HepG2 (cell line): ENCODE measurements at regions not wholly inside any gene's neighbourhood (a gene's known extent, or its start where the extent isn't known, plus 50 kb on each side); places are given as distances from the start of the nearest gene placed in this dataset.

Experiments used
- ATAC-seq: fragments of 200-7000 bp; cut with Tn5 transposase; 3 replicates; pipeline ENCODE4 v1.9.1; 2020; ENCODE audit warnings: mild to moderate bottlenecking, moderate library complexity
- BruUV-seq: library from RNA; stranded (reverse); fragments of 400-500 nt; replicated peaks from 2 replicates; lab custom pipeline; 2021; lab: Mats Ljungman, UMichigan
- CTCF ChIA-PET: fragments of 300-600 bp; formaldehyde crosslinking; extraction: SDS; loops from one replicate; lab custom pipeline; 2021; ENCODE audit warnings: low total read pairs, inconsistent platforms, low intra/inter-chr PET ratio; lab: Yijun Ruan, JAX
- POLR2A ChIA-PET: fragments of 350-600 bp; sonication (Branson Sonifier 250); formaldehyde crosslinking; loops from one replicate; lab custom pipeline; 2020; ENCODE audit warnings: antibody characterized with exemption, inconsistent platforms; lab: Yijun Ruan, JAX
- DNase-seq: peaks from one replicate; pipeline ENCODE4 v3.0.0-alpha.2; 2015; ENCODE audit warnings: low spot score
- FAIRE-seq: peaks from 3 replicates; lab custom pipeline; 2011; peaks lifted over from hg19 to GRCh38; lab: Jason Lieb, UNC
- H2AFZ ChIP-seq: one replicate; pipeline ENCODE4 v1.6.1; 2011; ENCODE audit warnings: low read length, inconsistent platforms
- H3K27ac ChIP-seq: fragments of 300-600 bp; 3 replicates; pipeline ENCODE4 v1.8.0; 2011; ENCODE audit warnings: mixed run types, mild to moderate bottlenecking, mixed read lengths, low read length, inconsistent platforms; ENCODE audit not compliant: insufficient read depth; ENCODE audit errors: extremely low read length
- H3K27me3 ChIP-seq, 2 experiments: fragments of 200-600 bp in 1 of 2; 2 replicates in 1 of 2; 3 replicates in 1 of 2; pipeline versions ENCODE4 v1.6.0 to v1.8.0; 2011; ENCODE audit warnings: low read length in 2 of 2, mild to moderate bottlenecking in 2 of 2, moderate library complexity in 2 of 2, inconsistent platforms in 1 of 2; ENCODE audit not compliant: insufficient read depth in 2 of 2, control insufficient read depth in 1 of 2
- H3K36me3 ChIP-seq, 2 experiments: fragments of 200-600 bp in 1 of 2; replicated peaks in 1 of 2; 2 replicates in 1 of 2; 3 replicates in 1 of 2; pipeline versions ENCODE4 v1.5.1 to v1.8.0; 2011; ENCODE audit warnings: low read length in 2 of 2, inconsistent platforms in 1 of 2; ENCODE audit not compliant: insufficient read depth in 2 of 2, control insufficient read depth in 1 of 2
- H3K4me1 ChIP-seq: 2 replicates; pipeline ENCODE4 v1.5.1; 2012; ENCODE audit warnings: low read length, inconsistent platforms; ENCODE audit not compliant: insufficient read depth
- H3K4me2 ChIP-seq: 2 replicates; pipeline ENCODE4 v1.6.0; 2011; ENCODE audit warnings: low read depth, low read length, inconsistent platforms
- H3K4me3 ChIP-seq, 3 experiments: fragments of 200-600 bp in 1 of 3; sonication (generic), shearing (Covaris generic) in 1 of 3; replicated peaks in 1 of 3; 2 replicates each; pipeline ENCODE4 v1.5.1; 2011 to 2016; ENCODE audit warnings: low read length in 3 of 3, inconsistent platforms in 2 of 3, low read depth in 2 of 3, mild to moderate bottlenecking in 2 of 3, control low read depth in 1 of 3, mixed read lengths in 1 of 3; ENCODE audit not compliant: insufficient read depth in 1 of 3
- H3K79me2 ChIP-seq: one replicate; pipeline ENCODE4 v1.6.1; 2011; ENCODE audit warnings: low read length, inconsistent platforms; ENCODE audit not compliant: insufficient read depth
- H3K9ac ChIP-seq: 2 replicates; pipeline ENCODE4 v1.6.0; 2011; ENCODE audit warnings: mild to moderate bottlenecking, low read depth, low read length, inconsistent platforms; ENCODE audit not compliant: insufficient read depth
- H3K9me3 ChIP-seq: 2 replicates; pipeline ENCODE4 v1.5.1; 2012; ENCODE audit warnings: mild to moderate bottlenecking, low read length
- H4K20me1 ChIP-seq: 2 replicates; pipeline ENCODE4 v1.6.0; 2011; ENCODE audit warnings: inconsistent platforms, mild to moderate bottlenecking, low read length, moderate library complexity; ENCODE audit not compliant: insufficient read depth
- ARHGAP35 ChIP-seq: sonication (generic); formaldehyde crosslinking; IDR thresholded peaks from 2 replicates; pipeline ENCODE4 v1.9.0; 2022; ENCODE audit warnings: mild to moderate bottlenecking, inconsistent platforms, moderate library complexity, missing genetic modification reagents, borderline replicate concordance
- E2F5 ChIP-seq: sonication (generic); formaldehyde crosslinking; conservative IDR thresholded peaks from 2 replicates; pipeline ENCODE4 v1.4.0; 2020; ENCODE audit warnings: missing genetic modification reagents
- ETV5 ChIP-seq: IDR thresholded peaks from 2 replicates; pipeline ENCODE4 v1.6.1; 2018; ENCODE audit warnings: missing biosample characterization, missing genetic modification reagents, inconsistent platforms, borderline replicate concordance
- MAFF ChIP-seq: IDR thresholded peaks from 2 replicates; pipeline ENCODE4 v1.6.1; 2011; ENCODE audit warnings: low read depth, low read length, improper control_type of control experiment
- MAFK ChIP-seq, 2 experiments: IDR thresholded peaks in 1 of 2; conservative IDR thresholded peaks in 1 of 2; 2 replicates each; pipeline ENCODE4 v1.6.1; 2011; ENCODE audit warnings: improper control_type of control experiment in 2 of 2, low read length in 2 of 2
- PCBP1 ChIP-seq: fragments of 200-400 bp; formaldehyde crosslinking; IDR thresholded peaks from 2 replicates; pipeline ENCODE4 v1.6.1; 2017; ENCODE audit warnings: mild to moderate bottlenecking, low read depth, low read length, borderline replicate concordance
- TSC22D2 ChIP-seq: sonication (generic); formaldehyde crosslinking; IDR thresholded peaks from 2 replicates; pipeline ENCODE4 v1.5.1; 2020; ENCODE audit warnings: missing genetic modification reagents, mild to moderate bottlenecking, borderline replicate concordance
- ZNF335 ChIP-seq: sonication (generic); formaldehyde crosslinking; IDR thresholded peaks from 2 replicates; pipeline ENCODE4 v1.4.0; 2020; ENCODE audit warnings: missing genetic modification reagents
- ZNF33A ChIP-seq: sonication (generic); formaldehyde crosslinking; IDR thresholded peaks from 2 replicates; pipeline ENCODE4 v1.5.1; 2020; ENCODE audit warnings: missing genetic modification reagents, mild to moderate bottlenecking, moderate library complexity, borderline replicate concordance
- WGBS: methylation state at CpG from one replicate; pipeline ENCODE4 v1.1.6; 2017; ENCODE audit warnings: low lambda C conversion rate; 5-methylcytosine and 5-hydroxymethylcytosine counted together
- in situ Hi-C: cut with HindIII; loops from 2 replicates; pipeline ENCODE4 v1.10.0; 2017; ENCODE audit warnings: low pct_unique_long_range_greater_than_20kb; ENCODE audit not compliant: extremely low pct_ligation_motif_present
- intact Hi-C: fragments of 100-400 bp; cut with micrococcal nuclease; formaldehyde crosslinking; loops from one replicate; pipeline ENCODE4 v1.10.0; 2022; ENCODE audit not compliant: unreplicated experiment

DNA sequence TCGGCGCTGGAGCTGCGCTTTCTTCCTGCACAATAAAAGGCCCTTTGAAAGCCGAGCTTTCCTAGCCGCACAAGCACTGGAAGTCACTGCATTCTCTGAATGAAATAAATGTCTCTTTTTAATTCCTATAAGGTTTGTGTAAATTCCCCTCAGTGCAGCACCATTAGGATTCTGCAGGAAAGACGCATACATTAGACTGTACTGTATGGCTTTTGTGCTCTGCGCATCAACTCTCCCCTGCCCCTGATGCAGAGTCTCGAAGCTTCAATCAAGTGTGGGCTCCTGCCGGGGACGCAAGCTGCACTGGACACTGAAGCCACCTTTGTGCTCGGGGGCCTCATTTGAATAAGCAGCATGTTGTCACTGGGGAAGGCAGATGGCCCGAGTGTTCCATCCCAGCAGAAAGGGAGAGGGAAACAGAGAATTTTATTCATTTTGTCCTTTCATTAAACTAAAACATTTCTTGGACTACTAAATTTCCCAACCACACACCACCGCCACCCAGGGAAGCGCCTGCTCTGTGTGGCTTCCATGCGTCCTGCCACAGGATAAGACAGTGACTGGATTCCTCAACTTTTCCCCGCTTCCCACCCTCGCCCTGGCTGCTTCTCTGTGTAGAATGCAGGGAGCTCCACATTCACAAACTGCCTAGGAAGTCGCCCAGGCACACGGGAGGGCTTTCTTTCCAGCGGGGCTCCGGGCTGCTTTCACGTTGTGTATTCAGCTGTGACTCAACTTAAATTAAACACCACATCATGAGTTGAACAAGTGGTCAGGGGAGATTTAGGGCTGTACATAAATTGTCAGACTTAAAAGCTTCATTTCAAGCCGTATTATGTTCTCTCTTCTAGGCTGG is 635.4 kb downstream of the IRX1 start:
- no peaks in the 10 kb centered on the region for H3K36me3 ChIP-seq
- 6% methylated on average over 19 of the region's 23 CpGs for WGBS
- DNase-seq (no peak), FAIRE-seq (no peak), ATAC-seq (no peak)
- H3K27ac ChIP-seq, result no peak overlapping the region
- H3K79me2 ChIP-seq, result no peaks in the 10 kb centered on the region
- no peak for TF ChIP-seq ETV5
- TF ChIP-seq PCBP1, result no peak
- TF ChIP-seq E2F5 (CRISPR knock-in tag), result no peak
- TF ChIP-seq ARHGAP35 (CRISPR knock-in tag), result no peak
- TF ChIP-seq ZNF335 (CRISPR knock-in tag), result no peak
- in situ Hi-C loops, result no loop called here
- ChIA-PET CTCF (no interaction called here), POLR2A (no interaction called here)
- H3K4me2 ChIP-seq, result no peak overlapping the region
- no peak overlapping the region for H2AFZ ChIP-seq
- H3K9ac ChIP-seq, result no peak overlapping the region
- BruUV-seq, result no TSS peak
- H3K9me3 ChIP-seq, result peaks cover 27% of the 10 kb centered on the region
- H4K20me1 ChIP-seq, result no peaks in the 10 kb centered on the region
- intact Hi-C loops, result no loop called here
- H3K27me3 ChIP-seq, result no peaks in the 10 kb centered on the region
- no peak overlapping the region for H3K4me3 ChIP-seq
- H3K4me1 ChIP-seq, result no peaks in the 10 kb centered on the region

- intact Hi-C loops, result no loop called here
- FAIRE-seq (no peak), ATAC-seq (no peak)
- Histone ChIP-seq H3K79me2 (no peaks in the 10 kb centered on the region), H3K36me3 (no peaks in the 10 kb centered on the region), H3K27ac (no peak overlapping the region), H3K4me2 (no peak overlapping the region), H3K9ac (no peak overlapping the region), H3K4me3 (no peak overlapping the region), H4K20me1 (no peaks in the 10 kb centered on the region), H3K27me3 (no peaks in the 10 kb centered on the region), H3K4me1 (no peaks in the 10 kb centered on the region)
- POLR2A ChIA-PET, result no interaction called here
- 6% methylated on average over 1 of the region's 1 CpG for WGBS
- no TSS peak for BruUV-seq
- CTCF ChIA-PET, result no interaction called here
- in situ Hi-C loops, result no loop called here
- TF ChIP-seq TSC22D2 (CRISPR knock-in tag), result no peak
- no peak for TF ChIP-seq ZNF33A (CRISPR knock-in tag)
- peak; percentile 44; the same call in 1 of the 2 replicates for TF ChIP-seq MAFF
- TF ChIP-seq MAFK (conservative IDR thresholded peaks at IDR 0.05 in 1 of 2, IDR thresholded peaks at IDR 0.05 in 1 of 2; ENCODE audit: low read length in 2 of 2), result peak; percentile 43 to 71
- TF ChIP-seq, all 625 proteins: peak for 2
- peaks cover 38% of the 10 kb centered on the region for H3K9me3 ChIP-seq
- no peak for DNase-seq
- H2AFZ ChIP-seq, result no peak overlapping the region
These were observed 636.5 kb downstream of the IRX1 start for GRCh38 chr5:4232084-4232483.
